GM18519 (cell line): ENCODE measurements at regions not wholly inside any gene's neighbourhood (a gene's known extent, or its start where the extent isn't known, plus 50 kb on each side); places are given as distances from the start of the nearest gene placed in this dataset.

Experiments used
- ATAC-seq: cut with Tn5 transposase; IDR thresholded peaks from one replicate; pipeline ENCODE4 v1.9.1; 2021; ENCODE audit warnings: mild to moderate bottlenecking, moderate library complexity; ENCODE audit not compliant: unreplicated experiment, low FRiP score

GRCh38 chr7:30212701-30213111 is 71.7 kb upstream of the ZNRF2 start:
- no peak for ATAC-seq

GRCh38 chr7:30213637-30214036 is 70.8 kb upstream of the ZNRF2 start:
- no peak for ATAC-seq

GRCh38 chr7:30214651-30215137 is 69.7 kb upstream of the ZNRF2 start:
- ATAC-seq = no peak

- ATAC-seq = no peak
Measured at GRCh38 chr7:30221764-30222163, 62.6 kb upstream of the ZNRF2 start.

GRCh38 chr7:30222515-30223215 is 61.7 kb upstream of the ZNRF2 start:
- ATAC-seq = no peak

- ATAC-seq = no peak
Measured at GRCh38 chr7:30223896-30224295, 60.5 kb upstream of the ZNRF2 start.

GRCh38 chr7:30224511-30225062 is 59.8 kb upstream of the ZNRF2 start:
- ATAC-seq = no peak

- ATAC-seq = peak; percentile 71
Measured at GRCh38 chr7:30225863-30226613, 58.4 kb upstream of the ZNRF2 start.

- no peak for ATAC-seq
Measured at GRCh38 chr7:30226614-30227268, 57.7 kb upstream of the ZNRF2 start.

GRCh38 chr7:30231271-30231670 is 53.1 kb upstream of the ZNRF2 start:
- no peak for ATAC-seq

GRCh38 chr7:30232391-30232790 is 52.0 kb upstream of the ZNRF2 start:
- no peak for ATAC-seq
